PC-3 (cell line): ENCODE measurements at regions not wholly inside any gene's neighbourhood (a gene's known extent, or its start where the extent isn't known, plus 50 kb on each side); places are given as distances from the start of the nearest gene placed in this dataset.

Source experiments
- ATAC-seq: fragments of 200-7000 bp; cut with Tn5 transposase; 2 replicates; pipeline ENCODE4 v1.9.1; 2020; ENCODE audit warnings: mild to moderate bottlenecking, moderate library complexity
- BruUV-seq: library from RNA; stranded (reverse); fragments of 400-500 nt; replicated peaks from 2 replicates; lab custom pipeline; 2021; lab: Mats Ljungman, UMichigan
- CTCF ChIA-PET: fragments of 300-600 bp; sonication (Branson Sonifier 250); formaldehyde crosslinking; loops from one replicate; lab custom pipeline; 2022; ENCODE audit warnings: antibody characterized with exemption; lab: Charles Lee
- POLR2A ChIA-PET: fragments of 300-600 bp; sonication (Branson Sonifier 250); formaldehyde crosslinking; loops from one replicate; lab custom pipeline; 2022; ENCODE audit warnings: antibody characterized with exemption; ENCODE audit not compliant: unreplicated experiment; lab: Charles Lee
- DNase-seq: peaks from one replicate; pipeline ENCODE4 v3.0.0-alpha.2; 2015
- H2AFZ ChIP-seq: fragments of 300-600 bp; sonication (generic); 2 replicates; pipeline ENCODE4 v1.6.0; 2016; ENCODE audit warnings: antibody characterized with exemption, low read length
- H3F3A ChIP-seq: fragments of 300-600 bp; sonication (generic); one replicate; pipeline ENCODE4 v1.6.0; 2017; ENCODE audit warnings: antibody characterized with exemption, low read length, control low read depth, mild to moderate bottlenecking; ENCODE audit not compliant: unreplicated experiment
- H3K27ac ChIP-seq: fragments of 300-600 bp; sonication (generic); 2 replicates; pipeline ENCODE4 v1.5.1; 2016; ENCODE audit warnings: mild to moderate bottlenecking, low read length
- H3K27me3 ChIP-seq: fragments of 300-600 bp; sonication (generic); 2 replicates; pipeline ENCODE4 v1.6.1; 2016; ENCODE audit warnings: low read length, mixed read lengths
- H3K36me3 ChIP-seq: fragments of 300-600 bp; sonication (generic); 2 replicates; pipeline ENCODE4 v1.6.1; 2016; ENCODE audit warnings: low read depth, mixed run types, low read length, mixed read lengths
- H3K4me1 ChIP-seq: fragments of 300-600 bp; sonication (generic); 2 replicates; pipeline ENCODE4 v1.5.1; 2016; ENCODE audit warnings: low read length; ENCODE audit not compliant: insufficient read depth
- H3K4me2 ChIP-seq: fragments of 300-600 bp; sonication (generic); 2 replicates; pipeline ENCODE4 v1.6.0; 2016; ENCODE audit warnings: low read length
- H3K4me3 ChIP-seq: fragments of 300-600 bp; sonication (generic); 2 replicates; pipeline ENCODE4 v1.5.1; 2016; ENCODE audit warnings: mild to moderate bottlenecking, low read length, mixed read lengths
- H3K79me2 ChIP-seq: fragments of 300-600 bp; sonication (generic); 2 replicates; pipeline ENCODE4 v1.6.1; 2017; ENCODE audit warnings: low read length, mixed read lengths
- H3K9ac ChIP-seq: fragments of 300-600 bp; sonication (generic); 2 replicates; pipeline ENCODE4 v1.6.0; 2016; ENCODE audit warnings: mild to moderate bottlenecking, low read length
- H3K9me2 ChIP-seq: fragments of 300-600 bp; sonication (generic); replicated peaks from 2 replicates; pipeline ENCODE4 v1.6.1; 2016; ENCODE audit warnings: mixed run types, low read length, mixed read lengths
- H3K9me3 ChIP-seq: fragments of 300-600 bp; sonication (generic); 2 replicates; pipeline ENCODE4 v1.6.1; 2016; ENCODE audit warnings: low read length, mixed read lengths
- H4K20me1 ChIP-seq: fragments of 300-600 bp; sonication (generic); 2 replicates; pipeline ENCODE4 v1.6.1; 2016; ENCODE audit warnings: low read length, mixed read lengths
- CTCF ChIP-seq: fragments of 300-600 bp; sonication (generic); conservative IDR thresholded peaks from 2 replicates; pipeline ENCODE4 v1.5.1; 2017; ENCODE audit warnings: antibody characterized with exemption, low read depth, mild to moderate bottlenecking, low read length
- EZH2 ChIP-seq: fragments of 300-600 bp; sonication (generic); IDR thresholded peaks from one replicate; pipeline ENCODE4 v1.6.1; 2017; ENCODE audit warnings: antibody characterized with exemption, mild to moderate bottlenecking, low read length; ENCODE audit not compliant: unreplicated experiment
- EZH2phosphoT487 ChIP-seq: fragments of 300-600 bp; sonication (generic); IDR thresholded peaks from 2 replicates; pipeline ENCODE4 v1.6.1; 2018; ENCODE audit warnings: mild to moderate bottlenecking, antibody characterized with exemption, low read length, borderline replicate concordance
- intact Hi-C: fragments of 100-400 bp; cut with micrococcal nuclease; formaldehyde crosslinking; loops from 2 replicates; pipeline ENCODE4 v1.9.0; 2023

- TF ChIP-seq EZH2phosphoT487 (no peak), CTCF (no peak), EZH2 (no peak)
- no peak overlapping the region for H3K4me3 ChIP-seq
- H3K4me2 ChIP-seq = 0 out of 2 replicates have a peak overlapping the region, but pooled peaks have one; percentile 1
- H3K36me3 ChIP-seq = no peaks in the 10 kb centered on the region; the same call in 1 of the 2 replicates
- ChIA-PET POLR2A (no interaction called here), CTCF (no interaction called here)
- H3K27me3 ChIP-seq = no peaks in the 10 kb centered on the region
- no peaks in the 10 kb centered on the region for H3K9me2 ChIP-seq
- peak; percentile 30 for DNase-seq
- no peak overlapping the region for H3K27ac ChIP-seq
- H3F3A ChIP-seq = no peaks in the 10 kb centered on the region
- H4K20me1 ChIP-seq = no peaks in the 10 kb centered on the region
- H2AFZ ChIP-seq = no peak overlapping the region
- H3K9me3 ChIP-seq = no peaks in the 10 kb centered on the region
- peaks cover 12% of the 10 kb centered on the region for H3K4me1 ChIP-seq
- H3K9ac ChIP-seq = no peak overlapping the region
- BruUV-seq = no TSS peak
- ATAC-seq = peak; percentile 69
- intact Hi-C loops = no loop called here
- H3K79me2 ChIP-seq = no peaks in the 10 kb centered on the region
Measured at GRCh38 chr20:19947611-19948264, 69.4 kb upstream of the NAA20 start.

- H3K9me3 ChIP-seq = no peaks in the 10 kb centered on the region
- POLR2A ChIA-PET = no interaction called here
- peaks cover 12% of the 10 kb centered on the region for H3K4me1 ChIP-seq
- TF ChIP-seq EZH2phosphoT487 = no peak
- no peak for TF ChIP-seq EZH2
- no peak for TF ChIP-seq CTCF
- no peaks in the 10 kb centered on the region for H3K9me2 ChIP-seq
- no peak overlapping the region for H3K9ac ChIP-seq
- H4K20me1 ChIP-seq = no peaks in the 10 kb centered on the region
- H3K36me3 ChIP-seq = no peaks in the 10 kb centered on the region; the same call in 1 of the 2 replicates
- H3K27me3 ChIP-seq = no peaks in the 10 kb centered on the region
- H3K4me3 ChIP-seq = no peak overlapping the region
- H3K79me2 ChIP-seq = no peaks in the 10 kb centered on the region
- no TSS peak for BruUV-seq
- H3K27ac ChIP-seq = no peak overlapping the region
- H2AFZ ChIP-seq = no peak overlapping the region
- H3K4me2 ChIP-seq = no peak overlapping the region
- CTCF ChIA-PET = no interaction called here
- H3F3A ChIP-seq = no peaks in the 10 kb centered on the region
- ATAC-seq (no peak), DNase-seq (no peak)
- intact Hi-C loops = no loop called here
Measured at GRCh38 chr20:19949195-19949867, 67.8 kb upstream of the NAA20 start.

GRCh38 chr20:19950042-19950441, 67.1 kb upstream of the NAA20 start:
- H3F3A ChIP-seq = no peaks in the 10 kb centered on the region
- intact Hi-C loops = no loop called here
- H3K36me3 ChIP-seq = no peaks in the 10 kb centered on the region; the same call in 1 of the 2 replicates
- H3K27me3 ChIP-seq = no peaks in the 10 kb centered on the region
- no peak for DNase-seq
- H3K9me3 ChIP-seq = no peaks in the 10 kb centered on the region
- no peaks in the 10 kb centered on the region for H3K79me2 ChIP-seq
- ChIA-PET CTCF (no interaction called here), POLR2A (no interaction called here)
- H3K4me1 ChIP-seq = peaks cover 12% of the 10 kb centered on the region
- H3K27ac ChIP-seq = no peak overlapping the region
- H3K9ac ChIP-seq = no peak overlapping the region
- no peak overlapping the region for H3K4me2 ChIP-seq
- no TSS peak for BruUV-seq
- no peak overlapping the region for H3K4me3 ChIP-seq
- H3K9me2 ChIP-seq = no peaks in the 10 kb centered on the region
- no peak overlapping the region for H2AFZ ChIP-seq
- no peaks in the 10 kb centered on the region for H4K20me1 ChIP-seq
- no peak for ATAC-seq
- TF ChIP-seq EZH2 (no peak), CTCF (no peak), EZH2phosphoT487 (no peak)
